ENCODE measurements at regions not wholly inside any gene's neighbourhood (a gene's known extent, or its start where the extent isn't known, plus 50 kb on each side); places are given as distances from the start of the nearest gene placed in this dataset.

DNA sequence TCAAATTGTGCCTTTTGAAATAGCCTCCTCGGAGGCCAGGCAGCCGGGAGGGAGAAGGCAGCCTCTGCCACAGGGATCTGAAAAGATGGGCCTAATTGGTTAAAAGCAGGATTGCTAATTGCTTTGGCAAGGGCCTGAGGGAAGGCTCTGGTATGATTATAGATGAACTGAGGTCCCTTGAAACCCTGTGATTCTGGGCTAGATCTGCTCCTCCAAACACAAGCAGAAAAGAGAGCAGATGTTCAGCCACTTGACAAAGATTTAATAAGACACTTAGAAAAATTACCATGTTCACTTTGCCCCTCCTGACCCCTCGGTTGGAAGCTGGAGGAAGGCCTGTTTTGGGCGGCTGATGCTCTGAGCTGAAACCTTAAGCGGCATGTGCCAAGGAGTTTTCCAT lies 209.5 kb upstream of the MPHOSPH6 start:
- WGBS, 3 donors = 73 to 82% (median 74%) methylated on average over 5 of the region's 5 CpGs
- intact Hi-C loops (cut with DNase I) = no loop called here
- Histone ChIP-seq H3K27me3 (no peaks in the 10 kb centered on the region), H3K9me3 (peaks cover 0 to 3% of the 10 kb centered on the region in 2 donors), H3K4me3 (no peak overlapping the region), H3K36me3 (no peaks in the 10 kb centered on the region), H3K27ac (no peak overlapping the region), H3K4me1 (ENCODE audit: insufficient read depth) (no peaks in the 10 kb centered on the region)
- no peak for DNase-seq
- no peak for TF ChIP-seq EP300 (IDR thresholded peaks at IDR 0.05)
- TF ChIP-seq, protein P1, sequence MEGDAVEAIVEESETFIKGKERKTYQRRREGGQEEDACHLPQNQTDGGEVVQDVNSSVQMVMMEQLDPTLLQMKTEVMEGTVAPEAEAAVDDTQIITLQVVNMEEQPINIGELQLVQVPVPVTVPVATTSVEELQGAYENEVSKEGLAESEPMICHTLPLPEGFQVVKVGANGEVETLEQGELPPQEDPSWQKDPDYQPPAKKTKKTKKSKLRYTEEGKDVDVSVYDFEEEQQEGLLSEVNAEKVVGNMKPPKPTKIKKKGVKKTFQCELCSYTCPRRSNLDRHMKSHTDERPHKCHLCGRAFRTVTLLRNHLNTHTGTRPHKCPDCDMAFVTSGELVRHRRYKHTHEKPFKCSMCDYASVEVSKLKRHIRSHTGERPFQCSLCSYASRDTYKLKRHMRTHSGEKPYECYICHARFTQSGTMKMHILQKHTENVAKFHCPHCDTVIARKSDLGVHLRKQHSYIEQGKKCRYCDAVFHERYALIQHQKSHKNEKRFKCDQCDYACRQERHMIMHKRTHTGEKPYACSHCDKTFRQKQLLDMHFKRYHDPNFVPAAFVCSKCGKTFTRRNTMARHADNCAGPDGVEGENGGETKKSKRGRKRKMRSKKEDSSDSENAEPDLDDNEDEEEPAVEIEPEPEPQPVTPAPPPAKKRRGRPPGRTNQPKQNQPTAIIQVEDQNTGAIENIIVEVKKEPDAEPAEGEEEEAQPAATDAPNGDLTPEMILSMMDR (IDR thresholded peaks at IDR 0.05) = no peak
- TF ChIP-seq POLR2A (IDR thresholded peaks at IDR 0.05) = no peak

DNA sequence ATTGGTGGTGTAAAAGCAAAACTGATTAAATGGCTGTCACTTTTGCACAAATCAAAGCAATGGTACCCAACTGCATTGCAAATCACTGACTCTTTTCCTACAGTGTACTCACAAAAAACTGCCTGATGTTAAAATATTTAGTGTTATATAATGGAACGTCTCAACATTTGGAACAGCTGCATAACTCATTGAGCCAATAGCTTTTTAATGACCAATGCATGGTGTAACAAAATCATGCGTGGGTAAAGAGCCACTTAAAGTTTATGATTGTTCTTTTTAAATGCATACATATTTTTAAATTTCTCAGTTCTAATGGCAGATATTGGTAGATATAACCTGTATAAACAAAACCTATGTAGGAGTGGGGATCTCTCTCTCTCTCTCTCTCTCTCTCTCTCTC lies 204.0 kb upstream of the MPHOSPH6 start:
- no peak for DNase-seq
- Histone ChIP-seq H3K27me3 (no peaks in the 10 kb centered on the region), H3K27ac (no peak overlapping the region), H3K4me1 (ENCODE audit: insufficient read depth) (no peaks in the 10 kb centered on the region), H3K9me3 (no peaks in the 10 kb centered on the region), H3K4me3 (no peak overlapping the region), H3K36me3 (no peaks in the 10 kb centered on the region)
- intact Hi-C loops (cut with DNase I) = no loop called here
- TF ChIP-seq, protein P1 (IDR thresholded peaks at IDR 0.05) = no peak
- TF ChIP-seq EP300 (IDR thresholded peaks at IDR 0.05) = no peak
- WGBS, 3 donors = 40 to 43% (median 40%) methylated on average over 2 of the region's 2 CpGs

DNA sequence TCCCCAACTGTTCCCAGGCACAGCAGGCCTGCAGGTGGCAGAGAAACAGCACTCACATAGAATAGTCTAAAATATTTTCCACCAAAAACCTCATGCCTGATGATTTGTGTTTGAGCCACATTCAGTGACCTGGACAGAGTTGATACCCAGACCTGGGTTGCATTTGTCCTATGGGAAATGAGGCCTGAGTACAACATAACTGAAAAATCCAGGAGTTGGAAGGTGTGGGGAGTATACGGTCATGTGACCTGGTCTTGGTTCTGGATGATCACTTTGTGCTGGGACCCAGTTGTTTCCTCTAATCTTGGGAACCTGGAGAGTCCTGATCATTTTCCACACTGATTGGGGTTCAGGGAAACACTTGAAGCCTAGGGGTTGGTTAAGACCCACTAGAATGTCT lies 200.3 kb upstream of the MPHOSPH6 start:
- H3K9me3 ChIP-seq = no peaks in the 10 kb centered on the region
- TF ChIP-seq POLR2A (IDR thresholded peaks at IDR 0.05) = no peak
- TF ChIP-seq EP300 (IDR thresholded peaks at IDR 0.05) = no peak
- TF ChIP-seq, protein P1 (IDR thresholded peaks at IDR 0.05) = no peak
- no peaks in the 10 kb centered on the region for H3K36me3 ChIP-seq
- no peaks in the 10 kb centered on the region for H3K4me1 ChIP-seq (ENCODE audit: insufficient read depth)
- H3K27ac ChIP-seq = no peak overlapping the region
- 84 to 88% (median 85%) methylated on average over 1 of the region's 1 CpG for WGBS, 3 donors
- no peak for DNase-seq
- intact Hi-C loops (cut with DNase I) = no loop called here
- no peaks in the 10 kb centered on the region for H3K27me3 ChIP-seq
- no peak overlapping the region for H3K4me3 ChIP-seq

DNA sequence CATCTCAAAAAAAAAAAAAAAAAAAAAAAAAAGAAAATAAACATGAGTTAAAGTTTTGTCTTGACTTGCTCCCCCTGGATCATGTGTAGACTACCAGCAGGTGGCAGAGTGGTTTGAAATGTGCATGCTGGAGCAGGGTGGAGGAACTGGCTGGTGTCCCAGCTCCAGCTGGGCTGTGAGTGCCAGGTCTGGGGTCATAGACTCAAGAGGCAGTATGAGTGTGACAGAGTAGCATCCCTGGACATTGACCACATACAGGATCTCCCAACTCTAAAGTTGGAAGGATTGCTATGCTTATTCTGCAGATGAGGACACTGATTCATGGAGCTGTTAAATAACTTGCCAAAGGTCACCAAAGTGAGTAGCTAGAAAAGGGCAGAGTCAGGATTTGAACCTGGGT lies 198.0 kb upstream of the MPHOSPH6 start:
- no peak overlapping the region for H3K4me3 ChIP-seq
- H3K36me3 ChIP-seq = no peaks in the 10 kb centered on the region
- intact Hi-C loops (cut with DNase I) = no loop called here
- TF ChIP-seq, protein P1 (IDR thresholded peaks at IDR 0.05) = no peak
- TF ChIP-seq POLR2A (IDR thresholded peaks at IDR 0.05) = no peak
- no peak for TF ChIP-seq EP300 (IDR thresholded peaks at IDR 0.05)
- H3K27ac ChIP-seq = no peak overlapping the region
- no peaks in the 10 kb centered on the region for H3K9me3 ChIP-seq
- no peaks in the 10 kb centered on the region for H3K27me3 ChIP-seq
- no peaks in the 10 kb centered on the region for H3K4me1 ChIP-seq (ENCODE audit: insufficient read depth)
- no peak for DNase-seq

DNA sequence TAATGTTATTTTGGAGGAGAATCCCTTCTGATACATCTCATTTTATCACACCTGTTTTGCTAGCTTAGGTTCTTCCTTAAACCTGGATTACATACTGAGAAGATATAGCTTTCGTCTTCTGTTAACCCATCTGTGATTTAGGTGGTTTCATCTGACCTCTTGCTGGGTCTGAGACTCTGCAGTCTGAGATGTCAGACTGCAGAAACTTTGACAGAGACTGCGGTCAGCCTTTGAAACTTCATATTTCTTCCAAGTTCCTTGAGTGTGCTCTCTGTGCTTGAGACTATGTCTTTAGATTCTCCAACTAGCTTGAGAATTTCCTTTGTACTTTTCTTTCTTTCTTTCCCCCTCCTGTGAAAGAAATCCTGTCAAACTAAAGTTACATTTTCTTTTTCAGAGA lies 196.4 kb upstream of the MPHOSPH6 start:
- 60 to 77% (median 60%) methylated on average over 2 of the region's 2 CpGs for WGBS, 3 donors
- Histone ChIP-seq H3K4me1 (ENCODE audit: insufficient read depth) (no peaks in the 10 kb centered on the region), H3K27ac (no peak overlapping the region), H3K4me3 (no peak overlapping the region), H3K36me3 (no peaks in the 10 kb centered on the region), H3K27me3 (no peaks in the 10 kb centered on the region), H3K9me3 (no peaks in the 10 kb centered on the region)
- TF ChIP-seq EP300 (IDR thresholded peaks at IDR 0.05) = no peak
- no peak for TF ChIP-seq POLR2A (IDR thresholded peaks at IDR 0.05)
- TF ChIP-seq, protein P1 (IDR thresholded peaks at IDR 0.05) = no peak
- DNase-seq = no peak
- intact Hi-C loops (cut with DNase I) = no loop called here
